ENCODE measurements at regions not wholly inside any gene's neighbourhood (a gene's known extent, or its start where the extent isn't known, plus 50 kb on each side); places are given as distances from the start of the nearest gene placed in this dataset.
"Not testable (repeated sequence)": the region's sequence is repeated elsewhere in the genome, so short reads cannot be mapped to it uniquely, and the experiment has no call there.

DNA sequence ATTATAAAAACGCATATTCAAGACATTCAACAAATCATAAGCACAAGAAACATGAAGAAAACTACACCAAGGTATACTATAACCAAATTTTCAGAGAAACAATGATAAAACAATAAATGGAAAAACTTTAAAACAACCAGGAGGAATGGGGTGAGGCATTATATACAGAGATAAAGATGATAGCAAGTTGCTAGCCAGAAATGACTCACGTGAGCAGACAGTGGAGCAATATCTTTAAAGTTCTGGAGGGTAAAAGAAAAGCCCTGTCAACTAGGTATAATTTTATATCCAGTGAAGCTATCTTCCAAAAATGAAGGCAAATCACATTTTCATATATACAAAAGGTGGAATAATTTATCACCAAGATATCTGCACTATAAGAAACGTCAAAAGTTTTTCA lies 97.8 kb upstream of the PCED1B start:
- Histone ChIP-seq H3K9me3 (ENCODE audit: control insufficient read depth, low read length) (no peaks in the 10 kb centered on the region), H3K4me3 (ENCODE audit: insufficient read depth, low read depth, low read length) (no peak overlapping the region), H3K36me3 (ENCODE audit: control insufficient read depth, insufficient read depth, low read length) (no peaks in the 10 kb centered on the region), H3K27me3 (ENCODE audit: control insufficient read depth, insufficient read depth, low read length, poor library complexity, severe bottlenecking) (no peaks in the 10 kb centered on the region), H3K27ac (ENCODE audit: insufficient read depth, low read depth, low read length, poor library complexity, severe bottlenecking) (no peak overlapping the region), H3K4me1 (ENCODE audit: control insufficient read depth, insufficient read depth, low read length) (no peaks in the 10 kb centered on the region)
- 83 to 90% methylated on average over 2 of the region's 3 CpGs for WGBS, 2 experiments

- Histone ChIP-seq H3K4me1 (ENCODE audit: control insufficient read depth, insufficient read depth, low read length) (no peaks in the 10 kb centered on the region), H3K9me3 (ENCODE audit: control insufficient read depth, low read length) (no peaks in the 10 kb centered on the region), H3K27me3 (ENCODE audit: control insufficient read depth, insufficient read depth, low read length, poor library complexity, severe bottlenecking) (no peaks in the 10 kb centered on the region), H3K36me3 (ENCODE audit: control insufficient read depth, insufficient read depth, low read length) (no peaks in the 10 kb centered on the region), H3K27ac (ENCODE audit: insufficient read depth, low read depth, low read length, poor library complexity, severe bottlenecking) (no peak overlapping the region), H3K4me3 (ENCODE audit: insufficient read depth, low read depth, low read length) (no peak overlapping the region)
- 90 to 93% methylated on average over 2 of the region's 2 CpGs for WGBS, 2 experiments
These were observed 96.6 kb upstream of the PCED1B start for GRCh38 chr12:46982629-46983392.

DNA sequence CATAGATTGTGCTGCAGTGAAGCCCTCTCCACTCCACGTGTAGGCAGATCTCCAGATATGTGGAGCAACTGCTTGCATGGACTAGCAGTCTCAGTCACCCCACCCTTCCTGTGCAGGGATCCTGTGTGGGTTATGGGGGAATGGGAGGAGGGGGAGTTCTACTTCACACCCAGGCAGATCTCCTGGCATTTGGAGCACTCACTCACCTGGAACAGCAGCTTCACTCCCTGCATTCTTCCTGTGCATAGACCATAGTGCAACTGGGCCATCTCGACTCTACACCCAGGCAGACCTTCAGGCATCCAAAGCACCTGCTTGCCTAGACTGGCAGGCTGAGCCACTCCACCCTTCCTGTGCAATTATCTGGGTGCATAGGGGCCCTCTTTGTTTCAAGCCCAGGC lies 96.0 kb upstream of the PCED1B start:
- H3K27ac ChIP-seq (ENCODE audit: insufficient read depth, low read depth, low read length, poor library complexity, severe bottlenecking) = no peak overlapping the region
- H3K4me1 ChIP-seq (ENCODE audit: control insufficient read depth, insufficient read depth, low read length) = no peaks in the 10 kb centered on the region
- H3K27me3 ChIP-seq (ENCODE audit: control insufficient read depth, insufficient read depth, low read length, poor library complexity, severe bottlenecking) = no peaks in the 10 kb centered on the region
- WGBS, 2 experiments = 91 to 100% methylated on average over 2 of the region's 2 CpGs
- H3K36me3 ChIP-seq (ENCODE audit: control insufficient read depth, insufficient read depth, low read length) = no peaks in the 10 kb centered on the region
- no peaks in the 10 kb centered on the region for H3K9me3 ChIP-seq (ENCODE audit: control insufficient read depth, low read length)
- H3K4me3 ChIP-seq (ENCODE audit: insufficient read depth, low read depth, low read length) = no peak overlapping the region

GRCh38 chr12:46983959-46984841 lies 95.2 kb upstream of the PCED1B start:
- Histone ChIP-seq H3K36me3 (ENCODE audit: control insufficient read depth, insufficient read depth, low read length) (no peaks in the 10 kb centered on the region), H3K27ac (ENCODE audit: insufficient read depth, low read depth, low read length, poor library complexity, severe bottlenecking) (no peak overlapping the region), H3K27me3 (ENCODE audit: control insufficient read depth, insufficient read depth, low read length, poor library complexity, severe bottlenecking) (no peaks in the 10 kb centered on the region), H3K4me1 (ENCODE audit: control insufficient read depth, insufficient read depth, low read length) (no peaks in the 10 kb centered on the region), H3K9me3 (ENCODE audit: control insufficient read depth, low read length) (no peaks in the 10 kb centered on the region), H3K4me3 (ENCODE audit: insufficient read depth, low read depth, low read length) (no peak overlapping the region)
- WGBS, 2 experiments = 71 to 73% methylated on average over 6 to 7 of the region's 7 CpGs

- H3K27me3 ChIP-seq (ENCODE audit: control insufficient read depth, insufficient read depth, low read length, poor library complexity, severe bottlenecking) = no peaks in the 10 kb centered on the region
- H3K9me3 ChIP-seq (ENCODE audit: control insufficient read depth, low read length) = no peaks in the 10 kb centered on the region
- H3K4me3 ChIP-seq (ENCODE audit: insufficient read depth, low read depth, low read length) = no peak overlapping the region
- no peak overlapping the region for H3K27ac ChIP-seq (ENCODE audit: insufficient read depth, low read depth, low read length, poor library complexity, severe bottlenecking)
- no peaks in the 10 kb centered on the region for H3K36me3 ChIP-seq (ENCODE audit: control insufficient read depth, insufficient read depth, low read length)
- no peaks in the 10 kb centered on the region for H3K4me1 ChIP-seq (ENCODE audit: control insufficient read depth, insufficient read depth, low read length)
These were observed 93.6 kb upstream of the PCED1B start for GRCh38 chr12:46985816-46986215.

DNA sequence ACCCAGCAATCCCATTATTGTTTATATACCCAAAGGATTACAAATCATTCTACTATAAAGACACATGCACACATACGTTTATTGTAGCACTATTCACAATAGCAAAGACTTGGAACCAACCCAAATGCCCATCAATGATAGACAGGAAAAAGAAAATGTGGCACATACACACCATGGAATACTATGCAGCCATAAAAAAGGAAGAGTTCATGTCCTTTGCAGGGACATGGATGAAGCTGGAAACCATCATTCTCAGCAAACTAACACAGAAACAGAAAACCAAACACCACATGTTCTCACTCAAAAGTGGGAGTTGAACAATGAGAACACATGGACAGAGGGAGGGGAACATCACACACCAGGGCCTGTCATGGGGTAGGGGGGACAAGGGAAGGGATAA lies 91.3 kb upstream of the PCED1B start:
- not testable (repeated sequence) for H3K9me3 ChIP-seq (ENCODE audit: control insufficient read depth, low read length); H3K4me3 ChIP-seq (ENCODE audit: insufficient read depth, low read depth, low read length); H3K27me3 ChIP-seq (ENCODE audit: control insufficient read depth, insufficient read depth, low read length, poor library complexity, severe bottlenecking); H3K36me3 ChIP-seq (ENCODE audit: control insufficient read depth, insufficient read depth, low read length); H3K4me1 ChIP-seq (ENCODE audit: control insufficient read depth, insufficient read depth, low read length); H3K27ac ChIP-seq (ENCODE audit: insufficient read depth, low read depth, low read length, poor library complexity, severe bottlenecking)
- WGBS, 2 experiments = 91 to 96% methylated on average over 1 of the region's 1 CpG

DNA sequence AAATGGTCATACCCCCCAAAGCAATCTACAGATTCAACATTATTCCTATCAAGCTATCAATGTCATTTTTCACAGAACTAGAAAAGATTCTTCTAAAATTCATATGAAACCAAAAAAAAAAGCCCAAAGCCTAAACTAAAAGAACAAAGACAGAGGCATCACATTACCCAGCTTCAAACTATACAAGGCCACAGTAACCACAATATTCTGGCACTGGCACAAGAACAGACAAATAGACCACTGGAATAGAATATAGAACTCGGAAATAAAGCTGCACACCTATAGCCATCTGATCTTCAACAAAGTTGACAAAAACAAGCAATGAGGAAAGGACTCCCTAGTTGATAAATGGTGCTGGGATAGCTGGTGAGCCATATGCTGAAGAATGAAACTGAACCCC lies 89.2 kb upstream of the PCED1B start:
- Histone ChIP-seq H3K4me3 (ENCODE audit: insufficient read depth, low read depth, low read length) (no peak overlapping the region), H3K9me3 (ENCODE audit: control insufficient read depth, low read length) (no peaks in the 10 kb centered on the region), H3K27me3 (ENCODE audit: control insufficient read depth, insufficient read depth, low read length, poor library complexity, severe bottlenecking) (no peaks in the 10 kb centered on the region), H3K27ac (ENCODE audit: insufficient read depth, low read depth, low read length, poor library complexity, severe bottlenecking) (no peak overlapping the region), H3K4me1 (ENCODE audit: control insufficient read depth, insufficient read depth, low read length) (no peaks in the 10 kb centered on the region), H3K36me3 (ENCODE audit: control insufficient read depth, insufficient read depth, low read length) (no peaks in the 10 kb centered on the region)
- WGBS, 2 experiments = 82 to 100% methylated on average over 1 of the region's 1 CpG

GRCh38 chr12:46992051-46992450 lies 87.4 kb upstream of the PCED1B start:
- H3K27ac ChIP-seq (ENCODE audit: insufficient read depth, low read depth, low read length, poor library complexity, severe bottlenecking); H3K36me3 ChIP-seq (ENCODE audit: control insufficient read depth, insufficient read depth, low read length); H3K9me3 ChIP-seq (ENCODE audit: control insufficient read depth, low read length); H3K4me3 ChIP-seq (ENCODE audit: insufficient read depth, low read depth, low read length); H3K4me1 ChIP-seq (ENCODE audit: control insufficient read depth, insufficient read depth, low read length); H3K27me3 ChIP-seq (ENCODE audit: control insufficient read depth, insufficient read depth, low read length, poor library complexity, severe bottlenecking): not testable (repeated sequence)
- 92 to 96% methylated on average over 6 of the region's 6 CpGs for WGBS, 2 experiments

GRCh38 chr12:46998811-46999368 lies 80.5 kb upstream of the PCED1B start:
- no peaks in the 10 kb centered on the region for H3K36me3 ChIP-seq (ENCODE audit: control insufficient read depth, insufficient read depth, low read length)
- no peak overlapping the region for H3K4me3 ChIP-seq (ENCODE audit: insufficient read depth, low read depth, low read length)
- H3K27me3 ChIP-seq (ENCODE audit: control insufficient read depth, insufficient read depth, low read length, poor library complexity, severe bottlenecking) = no peaks in the 10 kb centered on the region
- WGBS, 2 experiments = 96 to 100% methylated on average over 2 to 3 of the region's 5 CpGs
- no peaks in the 10 kb centered on the region for H3K9me3 ChIP-seq (ENCODE audit: control insufficient read depth, low read length)
- no peak overlapping the region for H3K27ac ChIP-seq (ENCODE audit: insufficient read depth, low read depth, low read length, poor library complexity, severe bottlenecking)
- H3K4me1 ChIP-seq (ENCODE audit: control insufficient read depth, insufficient read depth, low read length) = no peaks in the 10 kb centered on the region

DNA sequence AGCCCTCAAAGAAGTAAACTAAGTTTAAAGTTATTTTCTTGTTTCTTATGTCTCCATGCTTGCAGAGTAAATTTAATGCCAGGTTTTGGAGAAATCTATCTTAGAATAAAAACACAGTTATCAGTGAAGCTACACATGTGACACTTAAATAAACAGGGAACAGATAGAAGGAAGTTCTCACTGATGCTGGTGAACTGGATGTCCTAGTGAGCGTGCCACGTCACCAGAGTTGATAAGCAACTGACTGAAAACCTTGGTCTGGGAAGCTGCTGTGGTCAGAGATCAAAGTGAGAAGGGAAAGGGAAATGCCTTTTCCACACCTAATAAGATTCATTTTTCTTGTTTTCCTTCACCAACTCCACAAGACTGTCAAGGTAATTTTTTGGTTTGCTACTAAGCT lies 74.8 kb upstream of the PCED1B start:
- no peak overlapping the region for H3K4me3 ChIP-seq (ENCODE audit: insufficient read depth, low read depth, low read length)
- no peaks in the 10 kb centered on the region for H3K4me1 ChIP-seq (ENCODE audit: control insufficient read depth, insufficient read depth, low read length)
- H3K27ac ChIP-seq (ENCODE audit: insufficient read depth, low read depth, low read length, poor library complexity, severe bottlenecking) = no peak overlapping the region
- no peaks in the 10 kb centered on the region for H3K27me3 ChIP-seq (ENCODE audit: control insufficient read depth, insufficient read depth, low read length, poor library complexity, severe bottlenecking)
- no peaks in the 10 kb centered on the region for H3K9me3 ChIP-seq (ENCODE audit: control insufficient read depth, low read length)
- WGBS, 2 experiments = 89 to 93% methylated on average over 2 of the region's 2 CpGs
- no peaks in the 10 kb centered on the region for H3K36me3 ChIP-seq (ENCODE audit: control insufficient read depth, insufficient read depth, low read length)

All from ectodermal cell (in vitro differentiated cells).